Retinal pigment epithelial cell (primary cell): ENCODE measurements at regions not wholly inside any gene's neighbourhood (a gene's known extent, or its start where the extent isn't known, plus 50 kb on each side); places are given as distances from the start of the nearest gene placed in this dataset.
"Not testable (repeated sequence)": the region's sequence is repeated elsewhere in the genome, so short reads cannot be mapped to it uniquely, and the experiment has no call there.

Experiments
- DNase-seq: peaks from one replicate; pipeline ENCODE4 v3.0.0-alpha.2; 2010; ENCODE audit warnings: low read depth
- H3K4me3 ChIP-seq: 2 replicates; pipeline ENCODE4 v1.5.1; 2011; ENCODE audit warnings: mild to moderate bottlenecking, low read length, control low read depth, moderate library complexity
- TF ChIP-seq, protein P1 (sequence below): conservative IDR thresholded peaks from 2 replicates; pipeline ENCODE4 v1.5.1; 2011; ENCODE audit warnings: low read depth, low read length, control low read depth, inconsistent platforms

DNA sequence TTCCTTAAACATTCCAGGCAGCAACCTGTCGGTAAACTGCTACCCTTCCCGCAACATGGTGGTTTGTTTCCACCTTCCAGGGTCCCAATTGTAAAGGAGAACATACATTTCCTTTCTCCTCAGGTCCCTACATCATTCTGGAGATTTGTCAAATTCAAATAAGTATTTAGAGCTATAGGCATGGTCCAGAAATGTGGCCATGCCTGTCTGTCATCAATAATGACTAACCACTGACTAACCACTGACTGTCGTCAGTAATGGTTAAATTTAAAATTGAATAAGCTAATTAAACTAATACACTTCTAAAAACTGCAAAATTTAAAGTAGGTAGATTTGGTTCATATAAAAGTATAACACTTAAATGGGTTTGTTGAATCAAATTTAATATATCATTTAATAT is 984.0 kb upstream of the SLC39A10 start:
- no peak for DNase-seq
- TF ChIP-seq, protein P1, sequence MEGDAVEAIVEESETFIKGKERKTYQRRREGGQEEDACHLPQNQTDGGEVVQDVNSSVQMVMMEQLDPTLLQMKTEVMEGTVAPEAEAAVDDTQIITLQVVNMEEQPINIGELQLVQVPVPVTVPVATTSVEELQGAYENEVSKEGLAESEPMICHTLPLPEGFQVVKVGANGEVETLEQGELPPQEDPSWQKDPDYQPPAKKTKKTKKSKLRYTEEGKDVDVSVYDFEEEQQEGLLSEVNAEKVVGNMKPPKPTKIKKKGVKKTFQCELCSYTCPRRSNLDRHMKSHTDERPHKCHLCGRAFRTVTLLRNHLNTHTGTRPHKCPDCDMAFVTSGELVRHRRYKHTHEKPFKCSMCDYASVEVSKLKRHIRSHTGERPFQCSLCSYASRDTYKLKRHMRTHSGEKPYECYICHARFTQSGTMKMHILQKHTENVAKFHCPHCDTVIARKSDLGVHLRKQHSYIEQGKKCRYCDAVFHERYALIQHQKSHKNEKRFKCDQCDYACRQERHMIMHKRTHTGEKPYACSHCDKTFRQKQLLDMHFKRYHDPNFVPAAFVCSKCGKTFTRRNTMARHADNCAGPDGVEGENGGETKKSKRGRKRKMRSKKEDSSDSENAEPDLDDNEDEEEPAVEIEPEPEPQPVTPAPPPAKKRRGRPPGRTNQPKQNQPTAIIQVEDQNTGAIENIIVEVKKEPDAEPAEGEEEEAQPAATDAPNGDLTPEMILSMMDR, result no peak
- H3K4me3 ChIP-seq, result no peak overlapping the region

DNA sequence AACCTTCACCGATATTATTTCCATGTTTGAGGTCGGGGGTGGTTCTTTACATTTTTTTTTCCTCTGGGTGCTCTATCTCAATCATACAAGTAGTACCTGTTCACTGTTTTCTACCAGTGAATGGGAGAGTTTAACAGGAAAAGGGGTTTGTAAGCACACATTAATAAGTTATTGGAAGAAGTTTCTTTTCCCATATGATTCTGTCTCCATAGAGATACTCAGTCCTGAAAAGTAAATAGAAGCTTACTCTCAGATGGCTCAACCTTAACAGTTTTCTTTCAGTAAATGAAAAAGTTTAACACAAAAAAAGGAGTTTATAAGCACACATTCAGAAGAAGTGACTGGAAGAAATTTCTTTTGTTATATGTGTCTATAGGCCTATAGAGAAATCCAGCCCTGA is 995.6 kb upstream of the SLC39A10 start:
- no peak overlapping the region for H3K4me3 ChIP-seq
- TF ChIP-seq, protein P1, result no peak
- no peak for DNase-seq

DNA sequence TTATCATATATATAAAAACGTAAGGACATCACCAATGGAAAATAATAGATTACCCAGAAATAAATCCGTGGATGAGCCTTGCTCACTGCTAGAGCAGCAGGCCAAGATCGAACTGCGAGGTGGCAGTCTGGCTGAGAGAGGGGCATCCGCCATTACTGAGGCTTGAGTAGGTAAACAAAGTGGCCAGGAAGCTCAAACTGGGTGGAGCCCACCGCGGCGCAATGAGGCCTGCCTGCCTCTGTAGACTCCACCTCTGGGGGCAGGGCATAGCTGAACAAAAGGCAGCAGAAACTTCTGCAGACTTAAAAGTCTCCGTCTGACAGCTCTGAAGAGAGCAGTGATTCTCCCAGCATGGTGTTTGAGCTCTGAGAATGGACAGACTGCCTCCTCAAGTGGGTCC is 1018.0 kb upstream of the SLC39A10 start:
- DNase-seq, H3K4me3 ChIP-seq: not testable (repeated sequence)

DNA sequence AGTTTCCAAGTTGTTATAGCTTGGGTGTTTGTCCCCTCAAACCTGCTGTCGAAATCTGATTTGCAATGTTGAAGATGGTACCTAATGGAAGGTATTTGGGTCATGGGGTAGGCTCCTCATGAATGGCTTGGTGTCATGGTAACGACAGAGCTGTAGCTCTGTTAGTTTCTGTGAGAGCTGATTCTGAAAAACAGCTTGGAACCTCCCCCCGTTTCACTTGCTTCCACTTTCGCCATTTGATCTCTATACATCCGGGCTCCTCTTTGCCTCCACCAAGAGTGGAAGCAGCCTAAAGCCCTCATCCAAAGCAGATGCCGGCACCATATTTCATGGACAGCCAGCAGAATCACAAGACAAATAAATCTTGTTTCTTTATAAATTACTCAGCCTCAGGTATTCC is 1035.1 kb upstream of the SLC39A10 start:
- H3K4me3 ChIP-seq, result no peak overlapping the region
- no peak for DNase-seq
- TF ChIP-seq, protein P1, result no peak

DNA sequence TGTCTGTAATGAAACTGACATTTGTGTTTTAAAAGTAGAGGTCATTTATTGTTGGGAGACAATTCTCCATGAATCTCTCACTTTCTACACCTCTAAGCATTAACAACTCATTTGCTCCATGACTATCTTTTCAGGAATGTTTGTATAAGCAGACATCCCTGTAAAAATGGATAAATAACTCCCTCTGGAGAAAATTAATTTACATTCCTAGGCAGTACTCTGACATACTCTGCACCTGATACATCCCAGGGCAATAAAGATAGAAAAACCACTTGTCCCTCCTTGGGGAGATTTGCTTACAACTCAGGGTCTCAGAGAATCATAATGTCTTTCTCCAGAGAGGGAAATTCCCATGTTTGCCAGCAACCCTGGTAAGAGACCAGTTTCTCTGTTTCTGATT is 1037.7 kb upstream of the SLC39A10 start:
- TF ChIP-seq, protein P1, result no peak
- H3K4me3 ChIP-seq, result no peak overlapping the region

DNA sequence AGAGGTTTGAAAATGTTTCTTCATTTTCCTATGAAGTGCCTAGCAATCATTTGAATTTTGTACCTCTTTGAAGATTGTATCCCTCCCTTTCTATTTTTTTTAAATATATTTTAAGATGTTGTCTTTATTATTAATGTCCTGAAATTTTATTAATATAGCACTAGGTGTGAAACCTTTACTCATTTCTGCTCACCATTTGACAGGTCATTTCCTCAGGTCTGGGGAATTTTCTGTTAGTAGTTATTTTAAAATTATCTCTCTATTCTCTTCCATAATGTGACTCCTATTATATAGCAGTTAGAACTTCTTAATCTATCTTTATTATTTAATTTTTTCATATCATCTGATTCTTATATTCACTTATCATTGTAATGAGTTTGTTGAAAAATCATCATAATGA is 1038.6 kb upstream of the SLC39A10 start:
- TF ChIP-seq, protein P1, result no peak
- no peak for DNase-seq
- no peak overlapping the region for H3K4me3 ChIP-seq

More for the DNA sequence above, 1037.7 kb upstream of the SLC39A10 start:
- DNase-seq, result no peak

DNA sequence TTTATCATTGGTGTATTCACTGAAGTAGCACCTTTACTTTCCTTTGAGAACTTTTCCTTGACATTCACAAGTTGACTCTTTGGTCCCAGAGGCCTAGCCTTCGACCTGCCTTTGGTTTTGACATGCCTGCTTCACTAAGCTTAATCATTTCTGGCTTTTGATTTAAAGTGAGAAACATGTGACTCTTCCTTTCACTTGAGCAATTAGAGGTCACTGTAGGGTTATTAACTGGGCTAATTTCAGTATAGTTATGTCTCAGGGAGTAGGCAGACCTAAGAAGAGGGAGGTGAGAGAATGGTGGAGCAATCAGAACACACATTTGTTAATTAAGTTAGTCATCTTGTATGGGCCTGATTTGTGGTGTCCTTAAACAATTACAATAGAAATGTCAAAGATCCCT is 1040.7 kb upstream of the SLC39A10 start:
- TF ChIP-seq, protein P1, result no peak
- no peak overlapping the region for H3K4me3 ChIP-seq
- no peak for DNase-seq

DNA sequence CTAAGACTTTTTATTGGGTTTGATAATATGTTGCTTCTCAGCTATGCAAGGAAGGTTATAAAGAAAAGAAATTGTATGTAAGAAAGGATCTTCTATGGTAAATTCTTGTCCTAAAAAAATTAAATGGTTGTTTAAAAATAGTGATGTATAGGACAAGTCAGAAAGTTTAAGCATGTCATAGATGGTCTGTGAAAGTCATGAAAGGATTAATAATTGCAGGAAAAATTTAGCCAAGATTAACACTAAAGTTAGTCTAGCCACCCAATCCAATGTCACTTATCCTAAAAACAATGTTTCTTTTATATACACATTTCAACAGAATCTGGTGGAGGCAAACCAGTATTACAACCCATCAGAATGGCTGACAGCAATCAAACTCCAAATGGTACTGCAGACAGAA is 1046.7 kb upstream of the SLC39A10 start:
- TF ChIP-seq, protein P1, result no peak

More for the DNA sequence above, 1046.7 kb upstream of the SLC39A10 start:
- no peak for DNase-seq
- H3K4me3 ChIP-seq, result no peak overlapping the region
